CD4-positive, alpha-beta T cell treated with Interleukin-10 for 1 hour (primary cell): ENCODE measurements at regions not wholly inside any gene's neighbourhood (a gene's known extent, or its start where the extent isn't known, plus 50 kb on each side); places are given as distances from the start of the nearest gene placed in this dataset.

Experiments used
- DNase-seq: peaks from one replicate; pipeline ENCODE4 v3.0.0-alpha.2; 2020

- no peak for DNase-seq
These were observed 233.6 kb upstream of the TGFBR2 start for GRCh38 chr3:30372837-30373236.

GRCh38 chr3:30384546-30385072 lies 221.8 kb upstream of the TGFBR2 start:
- no peak for DNase-seq

- no peak for DNase-seq
These were observed 213.3 kb upstream of the TGFBR2 start for GRCh38 chr3:30393079-30393478.

- no peak for DNase-seq
These were observed 209.4 kb upstream of the TGFBR2 start for GRCh38 chr3:30397030-30397429.

- no peak for DNase-seq
These were observed 206.8 kb upstream of the TGFBR2 start for GRCh38 chr3:30399394-30400181.

GRCh38 chr3:30400926-30401325 lies 205.5 kb upstream of the TGFBR2 start:
- DNase-seq, result no peak

GRCh38 chr3:30401971-30402370 lies 204.4 kb upstream of the TGFBR2 start:
- no peak for DNase-seq

- no peak for DNase-seq
These were observed 198.8 kb upstream of the TGFBR2 start for GRCh38 chr3:30407651-30408050.

- no peak for DNase-seq
These were observed 198.3 kb upstream of the TGFBR2 start for GRCh38 chr3:30408105-30408557.

- DNase-seq, result no peak
These were observed 188.0 kb upstream of the TGFBR2 start for GRCh38 chr3:30418443-30418842.

GRCh38 chr3:30421266-30421665 lies 185.1 kb upstream of the TGFBR2 start:
- no peak for DNase-seq

GRCh38 chr3:30426293-30426993 lies 180.0 kb upstream of the TGFBR2 start:
- no peak for DNase-seq

GRCh38 chr3:30428251-30428650 lies 178.2 kb upstream of the TGFBR2 start:
- no peak for DNase-seq

GRCh38 chr3:30435861-30436331 lies 170.5 kb upstream of the TGFBR2 start:
- peak; percentile 5 for DNase-seq

- no peak for DNase-seq
These were observed 169.2 kb upstream of the TGFBR2 start for GRCh38 chr3:30437171-30437601.

- no peak for DNase-seq
These were observed 168.3 kb upstream of the TGFBR2 start for GRCh38 chr3:30438126-30438525.

- no peak for DNase-seq
These were observed 166.8 kb upstream of the TGFBR2 start for GRCh38 chr3:30439451-30440053.

- no peak for DNase-seq
These were observed 166.2 kb upstream of the TGFBR2 start for GRCh38 chr3:30440147-30440604.

GRCh38 chr3:30440880-30441279 lies 165.5 kb upstream of the TGFBR2 start:
- DNase-seq, result no peak

GRCh38 chr3:30443756-30444673 lies 162.4 kb upstream of the TGFBR2 start:
- DNase-seq, result no peak

GRCh38 chr3:30448450-30449289 lies 157.7 kb upstream of the TGFBR2 start:
- DNase-seq, result no peak
